Upper lobe of right lung (tissue), 1 donor: ENCODE measurements at regions not wholly inside any gene's neighbourhood (a gene's known extent, or its start where the extent isn't known, plus 50 kb on each side); places are given as distances from the start of the nearest gene placed in this dataset.
"Not testable (repeated sequence)": the region's sequence is repeated elsewhere in the genome, so short reads cannot be mapped to it uniquely, and the experiment has no call there.

Source experiments
- ATAC-seq: fragments of 200-7000 bp; cut with Tn5 transposase; one replicate; pipeline ENCODE4 v1.9.1; 2020; ENCODE audit warnings: mild to moderate bottlenecking, moderate library complexity
- DNase-seq: peaks from one replicate; pipeline ENCODE4 v3.0.0-alpha.2; 2020
- H3K27ac ChIP-seq: fragments of 200-600 bp; one replicate; pipeline ENCODE4 v1.8.0; 2022
- H3K27me3 ChIP-seq: fragments of 200-600 bp; one replicate; pipeline ENCODE4 v1.8.0; 2022; ENCODE audit warnings: mild to moderate bottlenecking
- H3K36me3 ChIP-seq: fragments of 200-600 bp; one replicate; pipeline ENCODE4 v1.8.0; 2022
- H3K4me1 ChIP-seq: fragments of 200-600 bp; one replicate; pipeline ENCODE4 v1.8.0; 2022
- H3K4me3 ChIP-seq: fragments of 200-600 bp; one replicate; pipeline ENCODE4 v1.8.0; 2022; ENCODE audit warnings: mild to moderate bottlenecking
- H3K9me3 ChIP-seq: fragments of 200-600 bp; one replicate; pipeline ENCODE4 v1.8.0; 2022
- CTCF ChIP-seq: fragments of 200-600 bp; IDR thresholded peaks from one replicate; pipeline ENCODE4 v1.8.0; 2022; ENCODE audit warnings: antibody characterized with exemption
- intact Hi-C: fragments of 100-400 bp; cut with DNase I; formaldehyde crosslinking; loops from one replicate; pipeline ENCODE4 v1.11.0; 2022
- donor health status: DM: no; HTN: yes; CAD: no; lungs with severe emphysema.

DNA sequence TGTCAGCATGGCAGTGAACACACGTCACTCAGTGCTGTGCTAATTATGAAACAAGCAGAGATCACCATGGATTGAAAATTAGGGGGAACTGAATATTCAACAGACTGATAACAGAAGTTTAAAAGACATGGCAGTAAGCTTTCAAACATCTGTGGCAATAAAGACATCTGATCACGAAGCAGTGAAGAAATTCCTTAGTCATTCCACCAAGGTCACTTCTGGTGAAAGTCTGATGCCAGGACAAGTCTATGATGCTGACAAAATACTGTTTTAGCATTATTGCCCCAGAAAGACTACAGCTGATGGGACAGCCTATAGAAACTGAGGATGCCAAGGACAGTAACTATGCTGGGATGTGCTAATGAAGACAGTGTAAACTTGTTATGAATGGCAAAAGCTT is 126.9 kb upstream of the RBM19 start:
- no peaks in the 10 kb centered on the region for H3K36me3 ChIP-seq
- TF ChIP-seq CTCF, result no peak
- H3K4me1 ChIP-seq, result no peaks in the 10 kb centered on the region
- DNase-seq (no peak), ATAC-seq (no peak)
- H3K27ac ChIP-seq, result no peak overlapping the region
- intact Hi-C loops, result no loop called here
- H3K9me3 ChIP-seq, result no peaks in the 10 kb centered on the region
- no peaks in the 10 kb centered on the region for H3K27me3 ChIP-seq
- no peak overlapping the region for H3K4me3 ChIP-seq

- Histone ChIP-seq H3K9me3 (no peaks in the 10 kb centered on the region), H3K27ac (no peak overlapping the region), H3K27me3 (no peaks in the 10 kb centered on the region), H3K4me1 (no peaks in the 10 kb centered on the region), H3K4me3 (no peak overlapping the region), H3K36me3 (no peaks in the 10 kb centered on the region)
- ATAC-seq (no peak), DNase-seq (no peak)
- no peak for TF ChIP-seq CTCF
- intact Hi-C loops, result no loop called here
Measured at GRCh38 chr12:114090211-114090610, 124.1 kb upstream of the RBM19 start.

DNA sequence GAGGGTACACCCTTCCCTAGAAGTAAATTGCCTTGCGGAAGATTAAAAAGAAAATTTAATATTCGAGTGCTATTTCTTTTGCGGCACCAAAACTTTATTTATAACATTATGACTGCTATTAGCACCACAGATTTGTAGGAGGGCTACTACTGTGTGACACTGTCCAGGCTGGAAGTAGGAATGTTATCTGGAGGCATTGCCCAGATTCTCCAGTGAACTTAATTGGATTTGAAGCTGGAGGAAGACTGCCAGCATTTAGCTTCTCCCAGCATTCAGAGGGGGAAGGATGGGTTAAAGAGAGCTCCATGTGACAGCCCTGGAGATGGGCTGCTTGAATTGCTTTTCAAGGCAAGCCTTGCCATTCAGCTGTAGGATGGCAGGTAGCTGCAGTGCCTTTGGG is 107.0 kb upstream of the RBM19 start:
- Histone ChIP-seq H3K9me3 (no peaks in the 10 kb centered on the region), H3K4me1 (no peaks in the 10 kb centered on the region), H3K36me3 (no peaks in the 10 kb centered on the region), H3K4me3 (no peak overlapping the region), H3K27me3 (peaks cover 6% of the 10 kb centered on the region), H3K27ac (no peak overlapping the region)
- DNase-seq (no peak), ATAC-seq (no peak)
- TF ChIP-seq CTCF, result no peak
- intact Hi-C loops, result no loop called here

DNA sequence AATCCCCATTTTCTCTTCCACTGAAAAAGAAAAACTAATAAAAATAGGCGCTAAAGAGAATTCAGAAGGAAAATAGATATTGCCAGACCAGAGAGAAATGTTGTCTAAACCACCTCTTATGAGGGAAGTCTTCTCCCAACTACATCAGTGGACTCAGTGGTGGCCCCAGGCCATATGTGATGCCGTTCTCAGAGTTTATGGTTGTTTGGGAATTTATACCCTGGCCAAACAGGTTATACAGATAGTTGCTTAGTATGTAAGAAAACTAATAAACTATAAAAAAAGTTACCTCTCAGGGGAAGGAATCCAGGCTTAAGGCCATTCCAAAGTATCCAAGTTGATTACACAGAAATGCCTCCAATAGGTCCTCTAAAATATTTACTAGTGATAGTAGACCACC is 103.4 kb upstream of the RBM19 start:
- Histone ChIP-seq H3K27ac (no peak overlapping the region), H3K36me3 (no peaks in the 10 kb centered on the region), H3K4me1 (no peaks in the 10 kb centered on the region), H3K9me3 (no peaks in the 10 kb centered on the region), H3K27me3 (peaks cover 6% of the 10 kb centered on the region), H3K4me3 (no peak overlapping the region)
- TF ChIP-seq CTCF, result no peak
- DNase-seq, result no peak
- intact Hi-C loops, result no loop called here
- ATAC-seq, result no peak

DNA sequence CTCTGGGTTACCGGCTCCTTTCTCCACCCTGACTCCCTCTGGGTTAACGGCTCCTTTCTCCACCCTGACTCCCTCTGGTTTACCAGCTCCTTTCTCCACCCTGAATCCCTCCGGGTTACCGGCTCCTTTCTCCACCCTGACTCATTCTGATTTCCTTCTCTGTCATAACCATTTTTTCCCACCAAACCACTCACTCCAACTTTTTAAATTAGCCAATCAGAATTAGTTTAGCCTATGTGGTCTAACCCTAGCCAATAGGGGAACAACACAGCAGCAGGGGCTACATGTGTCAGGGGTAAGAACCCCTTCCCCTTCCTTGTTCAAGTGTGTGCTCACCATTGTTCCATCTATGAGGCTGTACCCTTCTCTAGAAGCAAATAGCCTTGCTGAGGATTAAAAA is 98.4 kb upstream of the RBM19 start:
- intact Hi-C loops, result no loop called here
- ATAC-seq, result no peak
- no peak for TF ChIP-seq CTCF
- DNase-seq, result no peak
- H3K27me3 ChIP-seq, result no peaks in the 10 kb centered on the region
- H3K27ac ChIP-seq, result no peak overlapping the region
- H3K4me1 ChIP-seq, result no peaks in the 10 kb centered on the region
- H3K36me3 ChIP-seq, result no peaks in the 10 kb centered on the region
- H3K4me3 ChIP-seq, result no peak overlapping the region
- no peaks in the 10 kb centered on the region for H3K9me3 ChIP-seq

DNA sequence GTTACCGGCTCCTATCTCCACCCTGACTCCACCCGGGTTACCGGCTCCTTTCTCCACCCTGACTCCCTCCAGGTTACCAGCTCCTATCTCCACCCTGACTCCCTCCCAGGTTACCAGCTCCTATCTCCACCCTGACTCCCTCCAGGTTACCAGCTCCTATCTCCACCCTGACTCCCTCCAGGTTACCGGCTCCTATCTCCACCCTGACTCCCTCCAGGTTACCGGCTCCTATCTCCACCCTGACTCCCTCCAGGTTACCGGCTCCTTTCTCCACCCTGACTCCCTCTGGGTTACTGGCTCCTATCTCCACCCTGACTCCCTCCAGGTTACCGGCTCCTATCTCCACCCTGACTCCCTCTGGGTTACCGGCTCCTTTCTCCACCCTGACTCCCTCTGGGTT is 97.9 kb upstream of the RBM19 start:
- DNase-seq, ATAC-seq, intact Hi-C loops: not testable (repeated sequence)

More for the DNA sequence above, 97.9 kb upstream of the RBM19 start:
- not testable (repeated sequence) for H3K27me3 ChIP-seq, H3K36me3 ChIP-seq, H3K4me1 ChIP-seq, H3K27ac ChIP-seq, H3K4me3 ChIP-seq, H3K9me3 ChIP-seq
